ENCODE measurements at regions not wholly inside any gene's neighbourhood (a gene's known extent, or its start where the extent isn't known, plus 50 kb on each side); places are given as distances from the start of the nearest gene placed in this dataset.

- no peak for TF ChIP-seq POLR2A (IDR thresholded peaks at IDR 0.05)
- no peak for TF ChIP-seq CTCF (IDR thresholded peaks at IDR 0.05)
Measured at GRCh38 chr6:165769884-165770283, 106.8 kb upstream of the PDE10A start.
